Panc1 (cell line): ENCODE measurements at regions not wholly inside any gene's neighbourhood (a gene's known extent, or its start where the extent isn't known, plus 50 kb on each side); places are given as distances from the start of the nearest gene placed in this dataset.

ENCODE experiments used
- ATAC-seq: fragments of 200-7000 bp; cut with Tn5 transposase; 2 replicates; pipeline ENCODE4 v1.9.1; 2020; ENCODE audit warnings: mild to moderate bottlenecking, moderate library complexity
- BruUV-seq: library from RNA; stranded (reverse); fragments of 400-500 nt; replicated peaks from 2 replicates; lab custom pipeline; 2021; lab: Mats Ljungman, UMichigan
- CTCF ChIA-PET: fragments of 300-600 bp; sonication (Branson Sonifier 250); formaldehyde crosslinking; loops from one replicate; lab custom pipeline; 2022; ENCODE audit warnings: antibody characterized with exemption; lab: Charles Lee
- POLR2A ChIA-PET: fragments of 300-600 bp; sonication (Branson Sonifier 250); formaldehyde crosslinking; loops from one replicate; lab custom pipeline; 2022; ENCODE audit warnings: antibody characterized with exemption; lab: Charles Lee
- DNase-seq: peaks from one replicate; pipeline ENCODE4 v3.0.0-alpha.2; 2010; ENCODE audit warnings: low read depth, low spot score
- H3K27ac ChIP-seq: 2 replicates; pipeline ENCODE4 v1.5.1; 2011; ENCODE audit warnings: mild to moderate bottlenecking, low read length, inconsistent platforms
- H3K27me3 ChIP-seq: fragments of 200-500 bp; sonication (Bioruptor generic); 2 replicates; pipeline ENCODE4 v1.6.0; 2014; ENCODE audit warnings: low read length, inconsistent platforms; ENCODE audit not compliant: control insufficient read depth, insufficient read depth
- H3K36me3 ChIP-seq: fragments of 200-500 bp; sonication (Bioruptor generic); 2 replicates; pipeline ENCODE4 v1.5.1; 2014; ENCODE audit warnings: inconsistent platforms, mild to moderate bottlenecking, low read length, moderate library complexity; ENCODE audit not compliant: control insufficient read depth, insufficient read depth
- H3K4me1 ChIP-seq: 2 replicates; pipeline ENCODE4 v1.5.1; 2011; ENCODE audit warnings: inconsistent platforms, mild to moderate bottlenecking, low read length, moderate library complexity; ENCODE audit not compliant: control insufficient read depth, insufficient read depth
- H3K4me3 ChIP-seq, 2 experiments: 2 replicates each; pipeline ENCODE4 v1.5.1; 2011 to 2012; ENCODE audit warnings: low read depth in 2 of 2, low read length in 2 of 2, mild to moderate bottlenecking in 2 of 2, inconsistent platforms in 1 of 2, moderate library complexity in 1 of 2
- H3K9me3 ChIP-seq: fragments of 200-500 bp; sonication (Bioruptor generic); 2 replicates; pipeline ENCODE4 v1.5.1; 2014; ENCODE audit warnings: low read depth, mild to moderate bottlenecking, inconsistent platforms, low read length, moderate library complexity; ENCODE audit not compliant: control insufficient read depth, insufficient read depth
- POLR2AphosphoS5 ChIP-seq: IDR thresholded peaks from 2 replicates; pipeline ENCODE4 v1.6.1; 2012; ENCODE audit warnings: mild to moderate bottlenecking, low read depth, low read length, moderate library complexity
- SIN3A ChIP-seq: IDR thresholded peaks from 2 replicates; pipeline ENCODE4 v1.6.1; 2012; ENCODE audit warnings: low read depth, mild to moderate bottlenecking, low read length, moderate library complexity, borderline replicate concordance; ENCODE audit not compliant: insufficient read depth
- TCF7L2 ChIP-seq: IDR thresholded peaks from 2 replicates; pipeline ENCODE4 v1.6.1; 2011; ENCODE audit warnings: mild to moderate bottlenecking, low read depth, low read length, inconsistent platforms
- in situ Hi-C: cut with HindIII; loops from 2 replicates; pipeline ENCODE4 v1.10.0; 2016; ENCODE audit warnings: low sequenced_read_pairs, low pct_unique_long_range_greater_than_20kb
- intact Hi-C: fragments of 100-400 bp; cut with micrococcal nuclease; formaldehyde crosslinking; loops from one replicate; pipeline ENCODE4 v1.10.0; 2022; ENCODE audit not compliant: unreplicated experiment
- TF ChIP-seq, protein P1 (sequence below), 2 experiments: IDR thresholded peaks; 2 replicates each; pipeline ENCODE4 v1.6.1; 2011 to 2012; ENCODE audit warnings: low read depth in 2 of 2, control low read depth in 1 of 2, low read length in 1 of 2, mild to moderate bottlenecking in 1 of 2, moderate library complexity in 1 of 2; ENCODE audit not compliant: insufficient read depth in 1 of 2
- TF ChIP-seq, protein P2 (sequence below): fragments of 450-650 bp; IDR thresholded peaks from 2 replicates; pipeline ENCODE4 v1.5.1; 2017; ENCODE audit warnings: mild to moderate bottlenecking

DNA sequence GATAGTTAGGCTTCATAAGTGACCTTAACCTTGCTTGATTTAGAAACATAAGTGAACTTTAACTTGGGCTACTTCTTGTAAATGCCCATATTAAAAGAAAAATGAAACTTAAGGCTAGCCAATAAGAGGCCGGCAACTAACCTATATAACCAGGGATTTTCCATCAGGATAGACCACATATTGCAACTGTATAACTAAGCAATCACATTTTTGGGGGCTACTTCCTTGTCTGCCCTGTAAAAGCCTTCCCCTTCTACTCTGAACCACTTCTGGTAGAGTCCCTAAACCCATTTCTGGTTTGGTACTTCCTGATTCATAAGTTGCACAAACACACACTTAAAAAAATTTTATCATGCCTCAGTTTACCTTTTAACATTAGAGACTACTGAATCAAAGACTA, 150.9 kb upstream of the UBE2E2 start:
- Histone ChIP-seq H3K4me1 (no peaks in the 10 kb centered on the region), H3K27me3 (no peaks in the 10 kb centered on the region), H3K9me3 (no peaks in the 10 kb centered on the region), H3K27ac (no peak overlapping the region), H3K36me3 (no peaks in the 10 kb centered on the region), H3K4me3 (no peak overlapping the region)
- in situ Hi-C loops = no loop called here
- ChIA-PET POLR2A (no interaction called here), CTCF (interaction anchor here (0.6 kb wide), 1 partner anchor 9 kb away, joined by 3 read pairs; no protein-coding TSS in a partner anchor)
- no peak for DNase-seq
- intact Hi-C loops = no loop called here
- no peak for ATAC-seq
- TF ChIP-seq SIN3A (no peak), POLR2AphosphoS5 (no peak), TCF7L2 (no peak)
- TF ChIP-seq, protein P1, sequence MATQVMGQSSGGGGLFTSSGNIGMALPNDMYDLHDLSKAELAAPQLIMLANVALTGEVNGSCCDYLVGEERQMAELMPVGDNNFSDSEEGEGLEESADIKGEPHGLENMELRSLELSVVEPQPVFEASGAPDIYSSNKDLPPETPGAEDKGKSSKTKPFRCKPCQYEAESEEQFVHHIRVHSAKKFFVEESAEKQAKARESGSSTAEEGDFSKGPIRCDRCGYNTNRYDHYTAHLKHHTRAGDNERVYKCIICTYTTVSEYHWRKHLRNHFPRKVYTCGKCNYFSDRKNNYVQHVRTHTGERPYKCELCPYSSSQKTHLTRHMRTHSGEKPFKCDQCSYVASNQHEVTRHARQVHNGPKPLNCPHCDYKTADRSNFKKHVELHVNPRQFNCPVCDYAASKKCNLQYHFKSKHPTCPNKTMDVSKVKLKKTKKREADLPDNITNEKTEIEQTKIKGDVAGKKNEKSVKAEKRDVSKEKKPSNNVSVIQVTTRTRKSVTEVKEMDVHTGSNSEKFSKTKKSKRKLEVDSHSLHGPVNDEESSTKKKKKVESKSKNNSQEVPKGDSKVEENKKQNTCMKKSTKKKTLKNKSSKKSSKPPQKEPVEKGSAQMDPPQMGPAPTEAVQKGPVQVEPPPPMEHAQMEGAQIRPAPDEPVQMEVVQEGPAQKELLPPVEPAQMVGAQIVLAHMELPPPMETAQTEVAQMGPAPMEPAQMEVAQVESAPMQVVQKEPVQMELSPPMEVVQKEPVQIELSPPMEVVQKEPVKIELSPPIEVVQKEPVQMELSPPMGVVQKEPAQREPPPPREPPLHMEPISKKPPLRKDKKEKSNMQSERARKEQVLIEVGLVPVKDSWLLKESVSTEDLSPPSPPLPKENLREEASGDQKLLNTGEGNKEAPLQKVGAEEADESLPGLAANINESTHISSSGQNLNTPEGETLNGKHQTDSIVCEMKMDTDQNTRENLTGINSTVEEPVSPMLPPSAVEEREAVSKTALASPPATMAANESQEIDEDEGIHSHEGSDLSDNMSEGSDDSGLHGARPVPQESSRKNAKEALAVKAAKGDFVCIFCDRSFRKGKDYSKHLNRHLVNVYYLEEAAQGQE (IDR thresholded peaks at IDR 0.05; ENCODE audit: insufficient read depth in 1 of 2, low read depth in 2 of 2, low read length in 1 of 2) = no peak
- TF ChIP-seq, protein P2, sequence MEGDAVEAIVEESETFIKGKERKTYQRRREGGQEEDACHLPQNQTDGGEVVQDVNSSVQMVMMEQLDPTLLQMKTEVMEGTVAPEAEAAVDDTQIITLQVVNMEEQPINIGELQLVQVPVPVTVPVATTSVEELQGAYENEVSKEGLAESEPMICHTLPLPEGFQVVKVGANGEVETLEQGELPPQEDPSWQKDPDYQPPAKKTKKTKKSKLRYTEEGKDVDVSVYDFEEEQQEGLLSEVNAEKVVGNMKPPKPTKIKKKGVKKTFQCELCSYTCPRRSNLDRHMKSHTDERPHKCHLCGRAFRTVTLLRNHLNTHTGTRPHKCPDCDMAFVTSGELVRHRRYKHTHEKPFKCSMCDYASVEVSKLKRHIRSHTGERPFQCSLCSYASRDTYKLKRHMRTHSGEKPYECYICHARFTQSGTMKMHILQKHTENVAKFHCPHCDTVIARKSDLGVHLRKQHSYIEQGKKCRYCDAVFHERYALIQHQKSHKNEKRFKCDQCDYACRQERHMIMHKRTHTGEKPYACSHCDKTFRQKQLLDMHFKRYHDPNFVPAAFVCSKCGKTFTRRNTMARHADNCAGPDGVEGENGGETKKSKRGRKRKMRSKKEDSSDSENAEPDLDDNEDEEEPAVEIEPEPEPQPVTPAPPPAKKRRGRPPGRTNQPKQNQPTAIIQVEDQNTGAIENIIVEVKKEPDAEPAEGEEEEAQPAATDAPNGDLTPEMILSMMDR = no peak
- no TSS peak for BruUV-seq

DNA sequence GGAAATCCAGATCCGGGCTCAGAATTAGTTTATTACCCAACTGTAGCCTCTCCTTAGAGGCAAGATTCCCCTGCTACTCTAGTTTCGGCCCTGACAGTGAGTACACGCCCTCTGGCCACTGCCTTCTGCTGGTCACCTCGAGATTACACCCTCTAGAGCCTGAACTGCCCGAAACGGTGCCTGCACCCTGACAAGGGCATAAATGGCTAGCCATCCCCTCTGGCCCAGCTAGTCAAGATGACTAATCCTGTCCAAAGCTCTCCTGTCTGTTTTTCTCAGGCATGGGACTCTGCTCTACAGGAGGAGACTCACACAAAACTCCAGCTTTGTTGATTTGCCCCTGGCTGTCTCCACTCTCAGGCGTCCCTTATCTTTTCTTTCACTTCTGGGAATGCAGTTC, 150.5 kb upstream of the UBE2E2 start:
- no peak for DNase-seq

More for the DNA sequence above, 150.5 kb upstream of the UBE2E2 start:
- H3K27me3 ChIP-seq = no peaks in the 10 kb centered on the region
- no peak overlapping the region for H3K27ac ChIP-seq
- BruUV-seq = no TSS peak
- H3K4me3 ChIP-seq = no peak overlapping the region
- intact Hi-C loops (no loop called here), in situ Hi-C loops (no loop called here)
- TF ChIP-seq POLR2AphosphoS5 (no peak), TCF7L2 (no peak), SIN3A (no peak)
- TF ChIP-seq, protein P1 (IDR thresholded peaks at IDR 0.05; ENCODE audit: insufficient read depth in 1 of 2, low read depth in 2 of 2, low read length in 1 of 2) = no peak
- TF ChIP-seq, protein P2 = no peak
- no peaks in the 10 kb centered on the region for H3K9me3 ChIP-seq
- no peak for ATAC-seq
- CTCF ChIA-PET = no interaction called here
- POLR2A ChIA-PET = interaction anchor here (0.5 kb wide), 1 partner anchor 234 kb away, joined by 6 read pairs; no protein-coding TSS in a partner anchor
- no peaks in the 10 kb centered on the region for H3K36me3 ChIP-seq
- no peaks in the 10 kb centered on the region for H3K4me1 ChIP-seq
